H1 (cell line): ENCODE measurements at regions not wholly inside any gene's neighbourhood (a gene's known extent, or its start where the extent isn't known, plus 50 kb on each side); places are given as distances from the start of the nearest gene placed in this dataset.

Experiments used
- CTCF ChIA-PET: fragments of 300-600 bp; sonication (Branson Sonifier 250); formaldehyde crosslinking; loops from one replicate; lab custom pipeline; 2021; ENCODE audit not compliant: partially characterized antibody; lab: Charles Lee
- POLR2A ChIA-PET: fragments of 300-600 bp; sonication (Branson Sonifier 250); formaldehyde crosslinking; loops from one replicate; lab custom pipeline; 2021; ENCODE audit warnings: inconsistent platforms; ENCODE audit not compliant: partially characterized antibody; lab: Charles Lee
- DNase-seq, 2 experiments: peaks; one replicate each; pipeline versions ENCODE4 v3.0.0 to v3.0.0-alpha.2; 2010 to 2022; ENCODE audit warnings: low spot score in 2 of 2, low read depth in 1 of 2, mixed read lengths in 1 of 2
- FAIRE-seq: peaks from 2 replicates; lab custom pipeline; 2011; peaks lifted over from hg19 to GRCh38; lab: Jason Lieb, UNC
- H2AFZ ChIP-seq: 2 replicates; pipeline ENCODE4 v1.8.1; 2012; ENCODE audit warnings: low read length, inconsistent platforms
- H2AK5ac ChIP-seq: 2 replicates; pipeline ENCODE4 v1.6.1; 2013; ENCODE audit warnings: low read depth, low read length
- H2BK120ac ChIP-seq: replicated peaks from 2 replicates; pipeline ENCODE3; 2013; ENCODE audit warnings: low read depth, low read length, inconsistent platforms
- H2BK12ac ChIP-seq: 2 replicates; pipeline ENCODE4 v1.6.1; 2013; ENCODE audit warnings: low read depth, low read length
- H2BK15ac ChIP-seq: 2 replicates; pipeline ENCODE4 v1.6.1; 2013; ENCODE audit warnings: low read length
- H2BK20ac ChIP-seq: 2 replicates; pipeline ENCODE4 v1.6.1; 2013; ENCODE audit warnings: low read length
- H2BK5ac ChIP-seq: 2 replicates; pipeline ENCODE4 v1.6.1; 2013; ENCODE audit warnings: low read depth, low read length
- H3K14ac ChIP-seq: 2 replicates; pipeline ENCODE4 v1.6.1; 2013; ENCODE audit warnings: inconsistent platforms; ENCODE audit not compliant: insufficient read length
- H3K18ac ChIP-seq: 2 replicates; pipeline ENCODE4 v1.6.1; 2013; ENCODE audit warnings: low read length; ENCODE audit errors: extremely low read depth
- H3K23ac ChIP-seq: 2 replicates; pipeline ENCODE4 v1.6.1; 2013; ENCODE audit warnings: inconsistent platforms; ENCODE audit not compliant: insufficient read length
- H3K23me2 ChIP-seq: 2 replicates; pipeline ENCODE4 v1.6.1; 2013; ENCODE audit warnings: low read depth, low read length
- H3K27ac ChIP-seq: 2 replicates; pipeline ENCODE4 v1.6.1; 2011; ENCODE audit warnings: low read depth, low read length, inconsistent platforms
- H3K27me3 ChIP-seq, 4 experiments: replicated peaks in 1 of 4; 1 replicate in 1 of 4; 2 replicates in 3 of 4; pipeline versions ENCODE4 v1.6.1 to v1.8.1; 2011 to 2013; ENCODE audit warnings: low read length in 3 of 4, mild to moderate bottlenecking in 3 of 4, inconsistent platforms in 2 of 4, mixed read lengths in 2 of 4, moderate library complexity in 1 of 4; ENCODE audit not compliant: control insufficient read depth in 3 of 4, insufficient read depth in 3 of 4; ENCODE audit errors: extremely low read depth in 1 of 4
- H3K36me3 ChIP-seq, 4 experiments: 2 replicates each; pipeline versions ENCODE4 v1.6.1 to v1.8.1; 2011 to 2013; ENCODE audit warnings: mild to moderate bottlenecking in 4 of 4, low read length in 3 of 4, moderate library complexity in 2 of 4, control low read depth in 1 of 4, inconsistent platforms in 1 of 4; ENCODE audit not compliant: insufficient read depth in 4 of 4, control insufficient read depth in 2 of 4
- H3K4ac ChIP-seq: replicated peaks from 2 replicates; pipeline ENCODE3; 2013; ENCODE audit warnings: low read length, low read depth, mixed read lengths, inconsistent platforms; ENCODE audit not compliant: insufficient read length
- H3K4me1 ChIP-seq, 4 experiments: replicated peaks in 1 of 4; 1 replicate in 1 of 4; 2 replicates in 3 of 4; pipeline versions ENCODE4 v1.6.1 to v1.8.1; 2011 to 2013; ENCODE audit warnings: low read length in 3 of 4, inconsistent platforms in 2 of 4, mixed read lengths in 1 of 4; ENCODE audit not compliant: insufficient read depth in 4 of 4, control insufficient read depth in 3 of 4
- H3K4me2 ChIP-seq, 2 experiments: 2 replicates each; pipeline versions ENCODE4 v1.6.1 to v1.8.1; 2011 to 2013; ENCODE audit warnings: low read depth in 2 of 2, low read length in 2 of 2, control low read depth in 1 of 2, inconsistent platforms in 1 of 2, mild to moderate bottlenecking in 1 of 2; ENCODE audit not compliant: insufficient read depth in 1 of 2
- H3K4me3 ChIP-seq, 4 experiments: fragments of 200-600, 300-600 bp in 1 of 4; sonication (generic), shearing (Covaris generic), sonication (Bioruptor Twin) in 1 of 4; 2 replicates each; pipeline versions ENCODE4 v1.5.1 to v1.8.1; 2011 to 2016; ENCODE audit warnings: low read length in 4 of 4, low read depth in 3 of 4, control low read depth in 2 of 4, inconsistent platforms in 2 of 4, mild to moderate bottlenecking in 2 of 4, mixed read lengths in 1 of 4, moderate library complexity in 1 of 4; ENCODE audit not compliant: insufficient read depth in 2 of 4; ENCODE audit errors: extremely low read depth in 1 of 4
- H3K56ac ChIP-seq: replicated peaks from 2 replicates; pipeline ENCODE3; 2013; ENCODE audit warnings: low read depth, mild to moderate bottlenecking, mixed read lengths, low read length, inconsistent platforms; ENCODE audit not compliant: insufficient read length
- H3K79me1 ChIP-seq: 2 replicates; pipeline ENCODE4 v1.6.1; 2013; ENCODE audit warnings: low read depth, low read length, control low read depth
- H3K79me2 ChIP-seq, 2 experiments: 2 replicates each; pipeline versions ENCODE4 v1.6.1 to v1.8.1; 2012 to 2013; ENCODE audit warnings: low read length in 2 of 2, mild to moderate bottlenecking in 2 of 2, inconsistent platforms in 1 of 2; ENCODE audit not compliant: insufficient read depth in 2 of 2, control insufficient read depth in 1 of 2
- H3K9ac ChIP-seq, 4 experiments: replicated peaks in 1 of 4; 1 replicate in 1 of 4; 2 replicates in 3 of 4; pipeline versions ENCODE4 v1.6.1 to v1.8.1; 2011 to 2013; ENCODE audit warnings: low read depth in 3 of 4, low read length in 3 of 4, control low read depth in 2 of 4, mild to moderate bottlenecking in 2 of 4, moderate library complexity in 2 of 4, inconsistent platforms in 1 of 4; ENCODE audit errors: extremely low read depth in 1 of 4
- H3K9me3 ChIP-seq, 2 experiments: 2 replicates each; pipeline versions ENCODE4 v1.6.1 to v1.8.1; 2012 to 2013; ENCODE audit warnings: mild to moderate bottlenecking in 2 of 2, moderate library complexity in 2 of 2, control low read depth in 1 of 2, inconsistent platforms in 1 of 2, low read depth in 1 of 2, low read length in 1 of 2, mixed read lengths in 1 of 2; ENCODE audit not compliant: insufficient read depth in 2 of 2
- H4K20me1 ChIP-seq, 2 experiments: replicated peaks in 1 of 2; 2 replicates each; pipeline versions ENCODE3 to v1.8.1; 2011 to 2013; ENCODE audit warnings: inconsistent platforms in 2 of 2, low read length in 2 of 2, mild to moderate bottlenecking in 1 of 2; ENCODE audit not compliant: insufficient read depth in 2 of 2, control insufficient read depth in 1 of 2
- H4K5ac ChIP-seq: 2 replicates; pipeline ENCODE4 v1.6.1; 2013; ENCODE audit warnings: low read length, low read depth, mixed read lengths, inconsistent platforms; ENCODE audit not compliant: insufficient read length
- H4K8ac ChIP-seq: 2 replicates; pipeline ENCODE4 v1.8.0; 2013; ENCODE audit warnings: mild to moderate bottlenecking, moderate library complexity, low read length, inconsistent platforms; ENCODE audit not compliant: insufficient read depth; ENCODE audit errors: extremely low read depth
- H4K91ac ChIP-seq: replicated peaks from 2 replicates; pipeline ENCODE3; 2013; ENCODE audit warnings: low read length, mixed read lengths, inconsistent platforms; ENCODE audit not compliant: insufficient read length
- GTF2F1 ChIP-seq: IDR thresholded peaks from 2 replicates; pipeline ENCODE4 v1.6.1; 2012; ENCODE audit warnings: low read depth, low read length, improper control_type of control experiment, borderline replicate concordance
- PHF8 ChIP-seq: fragments of 200-600 bp; sonication (generic); conservative IDR thresholded peaks from 2 replicates; pipeline ENCODE4 v1.7.1; 2012; ENCODE audit warnings: low read depth, mild to moderate bottlenecking, inconsistent platforms, low read length, moderate library complexity
- RAD21 ChIP-seq, 2 experiments: IDR thresholded peaks in 1 of 2; conservative IDR thresholded peaks in 1 of 2; 2 replicates each; pipeline ENCODE4 v1.6.1; 2011; ENCODE audit warnings: low read depth in 2 of 2, low read length in 2 of 2, improper control_type of control experiment in 1 of 2, inconsistent platforms in 1 of 2, mild to moderate bottlenecking in 1 of 2, moderate library complexity in 1 of 2
- TCF12 ChIP-seq: IDR thresholded peaks from 2 replicates; pipeline ENCODE4 v1.6.1; 2011; ENCODE audit warnings: low read depth, mild to moderate bottlenecking, low read length
- ZNF274 ChIP-seq: IDR thresholded peaks from 2 replicates; pipeline ENCODE4 v1.7.0; 2012; ENCODE audit warnings: low read length, borderline replicate concordance; ENCODE audit errors: extremely low read depth
- WGBS, 2 experiments: shearing (Covaris generic) in 1 of 2; methylation state at CpG; one replicate each; pipeline versions ENCODE4 v1.1.6 to v1.1.7; 2013 to 2015; ENCODE audit warnings: low lambda C conversion rate in 2 of 2, mixed read lengths in 2 of 2, inconsistent platforms in 1 of 2, low coverage in 1 of 2, missing lambda C conversion rate in 1 of 2; ENCODE audit not compliant: insufficient replicate concordance in 2 of 2, insufficient coverage in 1 of 2, insufficient read length in 1 of 2; ENCODE audit errors: extremely low coverage in 1 of 2, missing lambda C conversion rate in 1 of 2; 5-methylcytosine and 5-hydroxymethylcytosine counted together

- H3K4me1 ChIP-seq, result no peaks in the 10 kb centered on the region
- no peak overlapping the region for H2BK12ac ChIP-seq
- FAIRE-seq (no peak), DNase-seq (no peak)
- H3K27ac ChIP-seq, result no peak overlapping the region
- no peak overlapping the region for H4K8ac ChIP-seq
- no peak overlapping the region for H3K9ac ChIP-seq
- H2AK5ac ChIP-seq, result no peak overlapping the region
- H2BK120ac ChIP-seq, result no peak overlapping the region
- H3K4me3 ChIP-seq, result no peak overlapping the region
- H3K27me3 ChIP-seq, result no peaks in the 10 kb centered on the region
- no peaks in the 10 kb centered on the region for H3K9me3 ChIP-seq
- H2BK20ac ChIP-seq, result no peak overlapping the region
- H3K23ac ChIP-seq, result no peak overlapping the region
- H2BK15ac ChIP-seq, result no peak overlapping the region
- H4K5ac ChIP-seq, result no peak overlapping the region
- H3K23me2 ChIP-seq, result no peaks in the 10 kb centered on the region
- H3K18ac ChIP-seq, result no peak overlapping the region
- H3K36me3 ChIP-seq, result no peaks in the 10 kb centered on the region
- no peaks in the 10 kb centered on the region for H3K79me1 ChIP-seq
- H3K14ac ChIP-seq, result no peak overlapping the region
- 80% methylated on average over 2 of the region's 2 CpGs; no CpG with 5 or more reads in 1 of the 2 experiments for WGBS, 2 experiments
- H3K4me2 ChIP-seq, result no peak overlapping the region
- no peak overlapping the region for H4K91ac ChIP-seq
- ChIA-PET CTCF (interaction anchor here (0.6 to 3.0 kb wide), 3 partner anchors 32 to 94 kb away, joined by 3 to 8 read pairs (median 4); no protein-coding TSS in a partner anchor), POLR2A (no interaction called here)
- H2BK5ac ChIP-seq, result no peak overlapping the region
- no peaks in the 10 kb centered on the region for H3K79me2 ChIP-seq
- no peaks in the 10 kb centered on the region for H4K20me1 ChIP-seq
- no peak overlapping the region for H2AFZ ChIP-seq
- H3K56ac ChIP-seq, result no peak overlapping the region
- H3K4ac ChIP-seq, result no peak overlapping the region
- no peak for TF ChIP-seq PHF8
- TF ChIP-seq RAD21 (IDR thresholded peaks at IDR 0.05 in 1 of 2, conservative IDR thresholded peaks at IDR 0.05 in 1 of 2; ENCODE audit: low read depth in 2 of 2, low read length in 2 of 2), result no peak
- TF ChIP-seq TCF12, result no peak
- no peak for TF ChIP-seq ZNF274
- no peak for TF ChIP-seq GTF2F1
These were observed 100.0 kb upstream of the DBX1 start for GRCh38 chr11:20260307-20260706.
